Stimulated activated CD4-positive, alpha-beta T cell treated with anti-CD3 and anti-CD28 coated beads, Interleukin-4, amount 100 ng/mL, for 48 hours (primary cell): ENCODE measurements at regions not wholly inside any gene's neighbourhood (a gene's known extent, or its start where the extent isn't known, plus 50 kb on each side); places are given as distances from the start of the nearest gene placed in this dataset.
"Not testable (repeated sequence)": the region's sequence is repeated elsewhere in the genome, so short reads cannot be mapped to it uniquely, and the experiment has no call there.

Experiments
- DNase-seq, 2 donors: peaks; one replicate each; pipeline ENCODE4 v3.0.0-alpha.2; 2020; ENCODE audit warnings: low read depth in 2 of 2

GRCh38 chr1:116298213-116298579 is 74.8 kb upstream of the ATP1A1 start:
- DNase-seq: not testable (repeated sequence)

GRCh38 chr1:116298746-116299145 is 74.3 kb upstream of the ATP1A1 start:
- no peak for DNase-seq

- DNase-seq: no peak
These were observed 73.8 kb upstream of the ATP1A1 start for GRCh38 chr1:116299248-116299647.

- no peak for DNase-seq
These were observed 70.8 kb upstream of the ATP1A1 start for GRCh38 chr1:116302281-116302680.

GRCh38 chr1:116306102-116306501 is 66.9 kb upstream of the ATP1A1 start:
- no peak for DNase-seq

- no peak for DNase-seq
These were observed 66.1 kb upstream of the ATP1A1 start for GRCh38 chr1:116306840-116307442.

GRCh38 chr1:116308276-116308675 is 64.8 kb upstream of the ATP1A1 start:
- no peak for DNase-seq

- DNase-seq: no peak
These were observed 63.8 kb upstream of the ATP1A1 start for GRCh38 chr1:116309090-116309870.

- DNase-seq: no peak
These were observed 62.9 kb upstream of the ATP1A1 start for GRCh38 chr1:116310180-116310579.

GRCh38 chr1:116311193-116311592 is 61.9 kb upstream of the ATP1A1 start:
- no peak for DNase-seq

- DNase-seq: no peak
These were observed 61.0 kb upstream of the ATP1A1 start for GRCh38 chr1:116311756-116312680.

GRCh38 chr1:116312681-116313069 is 60.4 kb upstream of the ATP1A1 start:
- no peak for DNase-seq

GRCh38 chr1:116313776-116314175 is 59.3 kb upstream of the ATP1A1 start:
- DNase-seq: no peak

- DNase-seq: no peak
These were observed 58.6 kb upstream of the ATP1A1 start for GRCh38 chr1:116314305-116314919.

GRCh38 chr1:116316373-116316772 is 56.7 kb upstream of the ATP1A1 start:
- no peak for DNase-seq

- DNase-seq: no peak
These were observed 54.1 kb upstream of the ATP1A1 start for GRCh38 chr1:116318897-116319296.

GRCh38 chr1:116320874-116321273 is 52.2 kb upstream of the ATP1A1 start:
- no peak for DNase-seq

- DNase-seq: no peak
These were observed 51.3 kb upstream of the ATP1A1 start for GRCh38 chr1:116321766-116322175.

- no peak for DNase-seq
These were observed 50.2 kb upstream of the ATP1A1 start for GRCh38 chr1:116322752-116323405.
